ENCODE measurements at regions not wholly inside any gene's neighbourhood (a gene's known extent, or its start where the extent isn't known, plus 50 kb on each side); places are given as distances from the start of the nearest gene placed in this dataset.

DNA sequence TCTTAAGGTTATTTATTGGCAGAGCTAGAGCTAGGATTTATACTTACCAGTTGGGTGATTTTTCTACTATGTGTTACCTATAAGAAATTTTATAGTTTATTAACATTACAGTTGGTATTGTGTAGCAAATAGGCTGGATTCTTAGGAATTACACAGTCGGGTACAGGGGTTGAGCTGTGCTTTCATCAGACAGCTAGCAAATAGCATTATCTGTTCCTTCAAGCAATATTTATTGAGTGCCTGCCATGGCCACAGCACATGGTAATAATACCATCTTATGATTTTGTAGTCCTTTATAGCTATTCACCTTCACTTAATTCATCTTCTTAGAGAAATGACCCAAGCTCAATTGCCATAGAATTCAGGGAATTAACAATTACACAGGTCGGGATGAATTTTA lies 109.4 kb upstream of the PACRGL start:
- H3K4me1 ChIP-seq (ENCODE audit: insufficient read depth, low read length), result no peaks in the 10 kb centered on the region
- no peak for TF ChIP-seq EZH2 (IDR thresholded peaks at IDR 0.05; ENCODE audit: borderline replicate concordance, low read depth, low read length, severe bottlenecking)
- TF ChIP-seq, protein P1, sequence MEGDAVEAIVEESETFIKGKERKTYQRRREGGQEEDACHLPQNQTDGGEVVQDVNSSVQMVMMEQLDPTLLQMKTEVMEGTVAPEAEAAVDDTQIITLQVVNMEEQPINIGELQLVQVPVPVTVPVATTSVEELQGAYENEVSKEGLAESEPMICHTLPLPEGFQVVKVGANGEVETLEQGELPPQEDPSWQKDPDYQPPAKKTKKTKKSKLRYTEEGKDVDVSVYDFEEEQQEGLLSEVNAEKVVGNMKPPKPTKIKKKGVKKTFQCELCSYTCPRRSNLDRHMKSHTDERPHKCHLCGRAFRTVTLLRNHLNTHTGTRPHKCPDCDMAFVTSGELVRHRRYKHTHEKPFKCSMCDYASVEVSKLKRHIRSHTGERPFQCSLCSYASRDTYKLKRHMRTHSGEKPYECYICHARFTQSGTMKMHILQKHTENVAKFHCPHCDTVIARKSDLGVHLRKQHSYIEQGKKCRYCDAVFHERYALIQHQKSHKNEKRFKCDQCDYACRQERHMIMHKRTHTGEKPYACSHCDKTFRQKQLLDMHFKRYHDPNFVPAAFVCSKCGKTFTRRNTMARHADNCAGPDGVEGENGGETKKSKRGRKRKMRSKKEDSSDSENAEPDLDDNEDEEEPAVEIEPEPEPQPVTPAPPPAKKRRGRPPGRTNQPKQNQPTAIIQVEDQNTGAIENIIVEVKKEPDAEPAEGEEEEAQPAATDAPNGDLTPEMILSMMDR (IDR thresholded peaks at IDR 0.05; ENCODE audit: borderline replicate concordance, extremely low read depth, low read length, poor library complexity, severe bottlenecking), result no peak
- H3K36me3 ChIP-seq (ENCODE audit: insufficient read depth, low read length), result no peaks in the 10 kb centered on the region
- H3K9ac ChIP-seq (ENCODE audit: low read depth, low read length), result no peak overlapping the region
- H3K27ac ChIP-seq (ENCODE audit: low read length), result no peak overlapping the region
- ATAC-seq (ENCODE audit: insufficient read depth, low read depth) (no peak), DNase-seq (no peak)
- H4K20me1 ChIP-seq (ENCODE audit: insufficient read depth, low read length), result no peaks in the 10 kb centered on the region
- H3K4me3 ChIP-seq (ENCODE audit: low read depth in 1 of 2, low read length in 2 of 2), result no peak overlapping the region
- no peak overlapping the region for H3K4me2 ChIP-seq (ENCODE audit: insufficient read depth, low read length)
- no peaks in the 10 kb centered on the region for H3K9me3 ChIP-seq (ENCODE audit: insufficient read depth, low read length, severe bottlenecking)
- H3K27me3 ChIP-seq (ENCODE audit: insufficient read depth, low read length, poor library complexity), result no peaks in the 10 kb centered on the region
- no peak overlapping the region for H2AFZ ChIP-seq (ENCODE audit: low read depth, low read length)
- no peaks in the 10 kb centered on the region for H3K79me2 ChIP-seq (ENCODE audit: insufficient read depth, low read length)

- H2AFZ ChIP-seq (ENCODE audit: low read depth, low read length), result no peak overlapping the region
- H3K9ac ChIP-seq (ENCODE audit: low read depth, low read length), result no peak overlapping the region
- H3K9me3 ChIP-seq (ENCODE audit: insufficient read depth, low read length, severe bottlenecking), result no peaks in the 10 kb centered on the region
- no peak for TF ChIP-seq EZH2 (IDR thresholded peaks at IDR 0.05; ENCODE audit: borderline replicate concordance, low read depth, low read length, severe bottlenecking)
- H3K27ac ChIP-seq (ENCODE audit: low read length), result no peak overlapping the region
- no peak overlapping the region for H3K4me3 ChIP-seq (ENCODE audit: low read depth in 1 of 2, low read length in 2 of 2)
- H3K27me3 ChIP-seq (ENCODE audit: insufficient read depth, low read length, poor library complexity), result no peaks in the 10 kb centered on the region
- ATAC-seq (ENCODE audit: insufficient read depth, low read depth) (no peak), DNase-seq (no peak)
- no peaks in the 10 kb centered on the region for H4K20me1 ChIP-seq (ENCODE audit: insufficient read depth, low read length)
- H3K36me3 ChIP-seq (ENCODE audit: insufficient read depth, low read length), result no peaks in the 10 kb centered on the region
- no peak overlapping the region for H3K4me2 ChIP-seq (ENCODE audit: insufficient read depth, low read length)
- no peaks in the 10 kb centered on the region for H3K4me1 ChIP-seq (ENCODE audit: insufficient read depth, low read length)
- no peaks in the 10 kb centered on the region for H3K79me2 ChIP-seq (ENCODE audit: insufficient read depth, low read length)
Measured at GRCh38 chr4:20591571-20591970, 108.7 kb upstream of the PACRGL start.

- H3K4me2 ChIP-seq (ENCODE audit: insufficient read depth, low read length), result no peak overlapping the region
- H3K9me3 ChIP-seq (ENCODE audit: insufficient read depth, low read length, severe bottlenecking), result no peaks in the 10 kb centered on the region
- H2AFZ ChIP-seq (ENCODE audit: low read depth, low read length), result no peak overlapping the region
- no peaks in the 10 kb centered on the region for H3K36me3 ChIP-seq (ENCODE audit: insufficient read depth, low read length)
- no peak overlapping the region for H3K4me3 ChIP-seq (ENCODE audit: low read depth in 1 of 2, low read length in 2 of 2)
- no peak for ATAC-seq (ENCODE audit: insufficient read depth, low read depth)
- no peak for DNase-seq
- no peaks in the 10 kb centered on the region for H3K27me3 ChIP-seq (ENCODE audit: insufficient read depth, low read length, poor library complexity)
- no peaks in the 10 kb centered on the region for H4K20me1 ChIP-seq (ENCODE audit: insufficient read depth, low read length)
- no peaks in the 10 kb centered on the region for H3K4me1 ChIP-seq (ENCODE audit: insufficient read depth, low read length)
- TF ChIP-seq, protein P1 (IDR thresholded peaks at IDR 0.05; ENCODE audit: borderline replicate concordance, extremely low read depth, low read length, poor library complexity, severe bottlenecking), result no peak
- TF ChIP-seq EZH2 (IDR thresholded peaks at IDR 0.05; ENCODE audit: borderline replicate concordance, low read depth, low read length, severe bottlenecking), result no peak
- H3K9ac ChIP-seq (ENCODE audit: low read depth, low read length), result no peak overlapping the region
- no peaks in the 10 kb centered on the region for H3K79me2 ChIP-seq (ENCODE audit: insufficient read depth, low read length)
- H3K27ac ChIP-seq (ENCODE audit: low read length), result no peak overlapping the region
Measured at GRCh38 chr4:20592013-20592412, 108.2 kb upstream of the PACRGL start.

DNA sequence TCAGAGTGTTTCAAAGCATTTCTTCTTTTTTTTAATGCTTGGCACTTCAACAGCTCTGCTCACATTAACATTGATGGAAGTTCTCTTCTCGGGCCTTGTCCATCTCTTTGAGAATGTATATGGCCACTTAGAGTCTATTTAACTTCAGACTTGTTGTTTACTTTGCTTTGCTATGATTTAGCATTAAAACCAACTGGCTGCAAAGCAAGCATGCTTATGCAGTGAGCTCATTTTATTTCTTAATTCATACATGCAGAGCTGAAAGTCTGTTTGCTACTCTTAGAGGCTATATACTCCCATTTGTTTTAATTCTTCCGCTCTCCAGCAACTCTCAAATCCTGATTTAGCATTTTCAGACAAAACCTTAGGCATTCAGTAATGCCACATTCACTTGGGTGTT lies 107.6 kb upstream of the PACRGL start:
- Histone ChIP-seq H3K27me3 (ENCODE audit: insufficient read depth, low read length, poor library complexity) (no peaks in the 10 kb centered on the region), H3K36me3 (ENCODE audit: insufficient read depth, low read length) (no peaks in the 10 kb centered on the region), H2AFZ (ENCODE audit: low read depth, low read length) (no peak overlapping the region), H3K4me1 (ENCODE audit: insufficient read depth, low read length) (no peaks in the 10 kb centered on the region), H3K9me3 (ENCODE audit: insufficient read depth, low read length, severe bottlenecking) (no peaks in the 10 kb centered on the region), H3K9ac (ENCODE audit: low read depth, low read length) (no peak overlapping the region), H3K4me3 (ENCODE audit: low read depth in 1 of 2, low read length in 2 of 2) (no peak overlapping the region), H3K79me2 (ENCODE audit: insufficient read depth, low read length) (no peaks in the 10 kb centered on the region), H3K27ac (ENCODE audit: low read length) (no peak overlapping the region), H3K4me2 (ENCODE audit: insufficient read depth, low read length) (no peak overlapping the region), H4K20me1 (ENCODE audit: insufficient read depth, low read length) (no peaks in the 10 kb centered on the region)
- DNase-seq, result no peak
- TF ChIP-seq, protein P1 (IDR thresholded peaks at IDR 0.05; ENCODE audit: borderline replicate concordance, extremely low read depth, low read length, poor library complexity, severe bottlenecking), result no peak
- no peak for TF ChIP-seq EZH2 (IDR thresholded peaks at IDR 0.05; ENCODE audit: borderline replicate concordance, low read depth, low read length, severe bottlenecking)
- no peak for ATAC-seq (ENCODE audit: insufficient read depth, low read depth)

Measured in DND-41 (cell line).